ENCODE measurements at regions not wholly inside any gene's neighbourhood (a gene's known extent, or its start where the extent isn't known, plus 50 kb on each side); places are given as distances from the start of the nearest gene placed in this dataset.

- H3K36me3 ChIP-seq = no peaks in the 10 kb centered on the region
- no peak overlapping the region for H3K27ac ChIP-seq
- H3K9me3 ChIP-seq = peaks cover 0 to 7% of the 10 kb centered on the region in 2 donors
- no peak overlapping the region for H3K4me3 ChIP-seq
- no peaks in the 10 kb centered on the region for H3K27me3 ChIP-seq
- no peak for TF ChIP-seq POLR2AphosphoS5 (IDR thresholded peaks at IDR 0.05)
- no peak for TF ChIP-seq CTCF (IDR thresholded peaks at IDR 0.05)
- no peak for TF ChIP-seq POLR2A (IDR thresholded peaks at IDR 0.05)
- DNase-seq (ENCODE audit: low spot score in 2 of 2) = no peak
- no peaks in the 10 kb centered on the region for H3K4me1 ChIP-seq
- intact Hi-C loops (cut with DNase I; ENCODE audit: low total_unique reads) = no loop called here
Measured at GRCh38 chr10:2478656-2479055, 588.7 kb upstream of the PFKP start.

- Histone ChIP-seq H3K9me3 (peaks cover 0 to 17% of the 10 kb centered on the region in 2 donors), H3K36me3 (no peaks in the 10 kb centered on the region), H3K27ac (peak overlapping the region in 1 of 2 donors; percentile 19), H3K4me3 (no peak overlapping the region), H3K27me3 (no peaks in the 10 kb centered on the region), H3K4me1 (no peaks in the 10 kb centered on the region)
- DNase-seq (ENCODE audit: low spot score in 2 of 2) = no peak
- no peak for TF ChIP-seq CTCF (IDR thresholded peaks at IDR 0.05)
- no peak for TF ChIP-seq POLR2A (IDR thresholded peaks at IDR 0.05)
- no peak for TF ChIP-seq POLR2AphosphoS5 (IDR thresholded peaks at IDR 0.05)
- intact Hi-C loops (cut with DNase I; ENCODE audit: low total_unique reads) = no loop called here
Measured at GRCh38 chr10:2476812-2477553, 590.4 kb upstream of the PFKP start.

- no peaks in the 10 kb centered on the region for H3K4me1 ChIP-seq
- H3K27ac ChIP-seq = peak overlapping the region; percentile 40 to 63
Measured at GRCh38 chr10:2476218-2476811, 591.0 kb upstream of the PFKP start.

GRCh38 chr10:2475711-2476217, 591.6 kb upstream of the PFKP start:
- no peak for DNase-seq (ENCODE audit: low spot score in 2 of 2)
- Histone ChIP-seq H3K36me3 (no peaks in the 10 kb centered on the region), H3K4me1 (no peaks in the 10 kb centered on the region), H3K27ac (peak overlapping the region; percentile 40 to 63), H3K27me3 (no peaks in the 10 kb centered on the region), H3K4me3 (no peak overlapping the region), H3K9me3 (peaks cover 0 to 17% of the 10 kb centered on the region in 2 donors)
- intact Hi-C loops (cut with DNase I; ENCODE audit: low total_unique reads) = no loop called here
- no peak for TF ChIP-seq CTCF (IDR thresholded peaks at IDR 0.05)
- peak in 1 of 3 donors; percentile 31 for TF ChIP-seq POLR2AphosphoS5 (IDR thresholded peaks at IDR 0.05)
- no peak for TF ChIP-seq POLR2A (IDR thresholded peaks at IDR 0.05)

More at GRCh38 chr10:2476218-2476811, 591.0 kb upstream of the PFKP start:
- Histone ChIP-seq H3K9me3 (peaks cover 0 to 17% of the 10 kb centered on the region in 2 donors), H3K4me3 (no peak overlapping the region), H3K27me3 (no peaks in the 10 kb centered on the region), H3K36me3 (no peaks in the 10 kb centered on the region)
- no peak for TF ChIP-seq POLR2AphosphoS5 (IDR thresholded peaks at IDR 0.05)
- no peak for TF ChIP-seq CTCF (IDR thresholded peaks at IDR 0.05)
- no peak for TF ChIP-seq POLR2A (IDR thresholded peaks at IDR 0.05)
- intact Hi-C loops (cut with DNase I; ENCODE audit: low total_unique reads) = no loop called here
- DNase-seq (ENCODE audit: low spot score in 2 of 2) = no peak

- no peak overlapping the region for H3K4me3 ChIP-seq
- H3K27me3 ChIP-seq = no peaks in the 10 kb centered on the region
- intact Hi-C loops (cut with DNase I; ENCODE audit: low total_unique reads) = no loop called here
- peaks cover 4 to 17% of the 10 kb centered on the region in 2 donors for H3K9me3 ChIP-seq
- H3K36me3 ChIP-seq = no peaks in the 10 kb centered on the region
- H3K27ac ChIP-seq = no peak overlapping the region
- DNase-seq (ENCODE audit: low spot score in 2 of 2) = no peak
- H3K4me1 ChIP-seq = no peaks in the 10 kb centered on the region
- no peak for TF ChIP-seq POLR2A (IDR thresholded peaks at IDR 0.05)
- no peak for TF ChIP-seq POLR2AphosphoS5 (IDR thresholded peaks at IDR 0.05)
- TF ChIP-seq CTCF (IDR thresholded peaks at IDR 0.05) = no peak
Measured at GRCh38 chr10:2471811-2472210, 595.5 kb upstream of the PFKP start.
